ENCODE measurements at regions not wholly inside any gene's neighbourhood (a gene's known extent, or its start where the extent isn't known, plus 50 kb on each side); places are given as distances from the start of the nearest gene placed in this dataset.

GRCh38 chr5:84546686-84547085, 162.0 kb upstream of the EDIL3 start:
- TF ChIP-seq CTCF (IDR thresholded peaks at IDR 0.05; ENCODE audit: poor library complexity, severe bottlenecking) (no peak), EP300 (conservative IDR thresholded peaks at IDR 0.05; ENCODE audit: poor library complexity, severe bottlenecking) (no peak), EZH2 (IDR thresholded peaks at IDR 0.05; ENCODE audit: borderline replicate concordance, insufficient read depth, low read length, poor library complexity, severe bottlenecking) (no peak), POLR2AphosphoS5 (IDR thresholded peaks at IDR 0.05) (no peak), RAD21 (conservative IDR thresholded peaks at IDR 0.05) (no peak), TAF1 (IDR thresholded peaks at IDR 0.05; ENCODE audit: low read depth) (no peak)

All from neural cell (in vitro differentiated cells).